ENCODE measurements at regions not wholly inside any gene's neighbourhood (a gene's known extent, or its start where the extent isn't known, plus 50 kb on each side); places are given as distances from the start of the nearest gene placed in this dataset.

GRCh38 chr2:120509991-120510735 lies 164.2 kb downstream of the INHBB start (continued):
- TF ChIP-seq GLIS2 (tag by site-specific recombination; IDR thresholded peaks at IDR 0.05) = no peak
- no peak for TF ChIP-seq ZNF23 (tag by site-specific recombination; IDR thresholded peaks at IDR 0.05; ENCODE audit: borderline replicate concordance)
- TF ChIP-seq ZNF121 (tag by site-specific recombination; IDR thresholded peaks at IDR 0.05) = no peak
- no peak for TF ChIP-seq ZNF223 (tag by site-specific recombination; IDR thresholded peaks at IDR 0.05)
- no peak for TF ChIP-seq ZSCAN30 (tag by site-specific recombination; IDR thresholded peaks at IDR 0.05)
- TF ChIP-seq ZFHX2 (tag by site-specific recombination; conservative IDR thresholded peaks at IDR 0.05) = no peak

- H3K4me1 ChIP-seq (ENCODE audit: control insufficient read depth, insufficient read depth, low read length) = no peaks in the 10 kb centered on the region
- CTCF ChIA-PET = interaction anchor here (0.7 kb wide), 1 partner anchor 10 kb away, joined by 4 read pairs; no protein-coding TSS in a partner anchor
- H3K4me3 ChIP-seq (ENCODE audit: low read depth, low read length) = no peak overlapping the region
- TF ChIP-seq ZNF394 (tag by site-specific recombination; IDR thresholded peaks at IDR 0.05; ENCODE audit: borderline replicate concordance) (no peak), RBAK (tag by site-specific recombination; IDR thresholded peaks at IDR 0.05) (no peak), ZNF571 (tag by site-specific recombination; IDR thresholded peaks at IDR 0.05) (no peak)
- H3K9me3 ChIP-seq (ENCODE audit: control insufficient read depth, insufficient read depth, low read depth, low read length) = no peaks in the 10 kb centered on the region
- H3K36me3 ChIP-seq (ENCODE audit: control insufficient read depth in 2 of 2, insufficient read depth in 1 of 2, low read length in 2 of 2) = no peaks in the 10 kb centered on the region
- H3K27ac ChIP-seq (ENCODE audit: extremely low read depth, low read depth, low read length) = no peak overlapping the region
- POLR2A ChIA-PET = interaction anchor here (0.7 kb wide), 1 partner anchor 1288 kb away, joined by 4 read pairs; no protein-coding TSS in a partner anchor
Observed at GRCh38 chr2:120510751-120511395, 164.9 kb downstream of the INHBB start.

- Histone ChIP-seq H3K36me3 (ENCODE audit: control insufficient read depth in 2 of 2, insufficient read depth in 1 of 2, low read length in 2 of 2) (no peaks in the 10 kb centered on the region), H3K27ac (ENCODE audit: extremely low read depth, low read depth, low read length) (no peak overlapping the region), H3K4me1 (ENCODE audit: control insufficient read depth, insufficient read depth, low read length) (no peaks in the 10 kb centered on the region), H3K9me3 (ENCODE audit: control insufficient read depth, insufficient read depth, low read depth, low read length) (no peaks in the 10 kb centered on the region), H3K4me3 (ENCODE audit: low read depth, low read length) (no peak overlapping the region)
- POLR2A ChIA-PET = no interaction called here
- TF ChIP-seq ZNF19 (tag by site-specific recombination; IDR thresholded peaks at IDR 0.05; ENCODE audit: low read depth) (no peak), ZNF184 (tag by site-specific recombination; IDR thresholded peaks at IDR 0.05) (no peak), ZNF157 (tag by site-specific recombination; IDR thresholded peaks at IDR 0.05) (no peak), HOXC10 (CRISPR knock-in tag; IDR thresholded peaks at IDR 0.05) (no peak), ZNF354C (tag by site-specific recombination; IDR thresholded peaks at IDR 0.05; ENCODE audit: borderline replicate concordance, low read depth) (no peak), ZNF660 (tag by site-specific recombination; IDR thresholded peaks at IDR 0.05) (no peak), ZNF707 (tag by site-specific recombination; IDR thresholded peaks at IDR 0.05) (no peak), ZFP41 (tag by site-specific recombination; IDR thresholded peaks at IDR 0.05; ENCODE audit: borderline replicate concordance) (no peak), ZNF560 (tag by site-specific recombination; IDR thresholded peaks at IDR 0.05; ENCODE audit: borderline replicate concordance) (no peak), ZNF223 (tag by site-specific recombination; IDR thresholded peaks at IDR 0.05) (no peak), ZBTB17 (tag by site-specific recombination; IDR thresholded peaks at IDR 0.05) (no peak), ZFP3 (tag by site-specific recombination; IDR thresholded peaks at IDR 0.05; ENCODE audit: low read depth) (no peak), ZIC2 (tag by site-specific recombination; IDR thresholded peaks at IDR 0.05) (no peak)
- TF ChIP-seq, protein P1, sequence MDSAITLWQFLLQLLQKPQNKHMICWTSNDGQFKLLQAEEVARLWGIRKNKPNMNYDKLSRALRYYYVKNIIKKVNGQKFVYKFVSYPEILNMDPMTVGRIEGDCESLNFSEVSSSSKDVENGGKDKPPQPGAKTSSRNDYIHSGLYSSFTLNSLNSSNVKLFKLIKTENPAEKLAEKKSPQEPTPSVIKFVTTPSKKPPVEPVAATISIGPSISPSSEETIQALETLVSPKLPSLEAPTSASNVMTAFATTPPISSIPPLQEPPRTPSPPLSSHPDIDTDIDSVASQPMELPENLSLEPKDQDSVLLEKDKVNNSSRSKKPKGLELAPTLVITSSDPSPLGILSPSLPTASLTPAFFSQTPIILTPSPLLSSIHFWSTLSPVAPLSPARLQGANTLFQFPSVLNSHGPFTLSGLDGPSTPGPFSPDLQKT (IDR thresholded peaks at IDR 0.05; ENCODE audit: borderline replicate concordance, low read depth, low read length) = no peak
- CTCF ChIA-PET = no interaction called here
Observed at GRCh38 chr2:120511536-120511935, 165.6 kb downstream of the INHBB start.
